ENCODE measurements at regions not wholly inside any gene's neighbourhood (a gene's known extent, or its start where the extent isn't known, plus 50 kb on each side); places are given as distances from the start of the nearest gene placed in this dataset.
"Not testable (repeated sequence)": the region's sequence is repeated elsewhere in the genome, so short reads cannot be mapped to it uniquely, and the experiment has no call there.

DNA sequence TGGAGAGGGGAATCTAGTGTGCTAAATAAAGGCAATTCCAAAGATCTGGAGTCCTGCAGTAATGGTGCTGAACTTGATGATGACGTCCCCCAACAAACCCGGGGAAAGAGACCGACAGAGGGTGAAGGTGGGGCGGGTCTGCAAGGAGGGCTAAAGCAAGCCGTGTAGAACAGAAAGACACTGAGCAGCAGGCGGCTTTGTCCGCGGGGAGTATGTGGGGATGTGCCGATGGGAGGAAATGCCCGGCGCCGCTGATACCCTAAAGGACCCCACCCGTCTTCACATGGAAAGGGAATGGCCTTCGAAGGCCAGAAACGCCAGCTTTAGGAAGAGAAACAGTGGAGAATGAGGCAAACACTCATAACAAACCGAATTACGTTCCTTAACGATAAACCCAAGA is 528.9 kb downstream of the ZNF674 start:
- Histone ChIP-seq H3K4me1 (no peaks in the 10 kb centered on the region), H3K27me3 (no peaks in the 10 kb centered on the region), H3K4me3 (no peak overlapping the region), H3K36me3 (no peaks in the 10 kb centered on the region), H3K27ac (no peak overlapping the region), H3K9me3 (no peaks in the 10 kb centered on the region)
- TF ChIP-seq, protein P1, sequence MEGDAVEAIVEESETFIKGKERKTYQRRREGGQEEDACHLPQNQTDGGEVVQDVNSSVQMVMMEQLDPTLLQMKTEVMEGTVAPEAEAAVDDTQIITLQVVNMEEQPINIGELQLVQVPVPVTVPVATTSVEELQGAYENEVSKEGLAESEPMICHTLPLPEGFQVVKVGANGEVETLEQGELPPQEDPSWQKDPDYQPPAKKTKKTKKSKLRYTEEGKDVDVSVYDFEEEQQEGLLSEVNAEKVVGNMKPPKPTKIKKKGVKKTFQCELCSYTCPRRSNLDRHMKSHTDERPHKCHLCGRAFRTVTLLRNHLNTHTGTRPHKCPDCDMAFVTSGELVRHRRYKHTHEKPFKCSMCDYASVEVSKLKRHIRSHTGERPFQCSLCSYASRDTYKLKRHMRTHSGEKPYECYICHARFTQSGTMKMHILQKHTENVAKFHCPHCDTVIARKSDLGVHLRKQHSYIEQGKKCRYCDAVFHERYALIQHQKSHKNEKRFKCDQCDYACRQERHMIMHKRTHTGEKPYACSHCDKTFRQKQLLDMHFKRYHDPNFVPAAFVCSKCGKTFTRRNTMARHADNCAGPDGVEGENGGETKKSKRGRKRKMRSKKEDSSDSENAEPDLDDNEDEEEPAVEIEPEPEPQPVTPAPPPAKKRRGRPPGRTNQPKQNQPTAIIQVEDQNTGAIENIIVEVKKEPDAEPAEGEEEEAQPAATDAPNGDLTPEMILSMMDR (IDR thresholded peaks at IDR 0.05) = no peak
- DNase-seq (ENCODE audit: low spot score) = no peak

DNA sequence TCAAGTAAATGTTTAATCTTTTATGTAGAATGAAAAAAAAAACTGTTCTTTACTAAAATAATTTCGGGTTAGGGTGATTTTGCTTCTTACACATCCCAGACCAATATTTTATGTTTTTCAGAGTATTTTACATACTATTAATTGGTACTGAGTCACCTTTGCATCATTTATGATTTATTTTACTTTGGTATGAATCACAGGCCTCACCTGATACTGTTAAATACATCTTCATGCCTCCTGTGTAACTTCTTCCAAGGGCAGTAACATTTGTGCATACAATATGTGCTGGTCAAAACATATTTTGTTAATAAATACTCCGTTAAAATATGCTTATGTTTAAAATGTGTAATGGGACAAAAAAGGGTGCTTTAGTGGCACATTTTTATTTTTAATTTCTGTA is 529.6 kb downstream of the ZNF674 start:
- Histone ChIP-seq H3K27ac (no peak overlapping the region), H3K4me1 (no peaks in the 10 kb centered on the region), H3K9me3 (no peaks in the 10 kb centered on the region), H3K4me3 (no peak overlapping the region), H3K27me3 (no peaks in the 10 kb centered on the region), H3K36me3 (no peaks in the 10 kb centered on the region)
- TF ChIP-seq, protein P1 (IDR thresholded peaks at IDR 0.05) = no peak
- no peak for DNase-seq (ENCODE audit: low spot score)

DNA sequence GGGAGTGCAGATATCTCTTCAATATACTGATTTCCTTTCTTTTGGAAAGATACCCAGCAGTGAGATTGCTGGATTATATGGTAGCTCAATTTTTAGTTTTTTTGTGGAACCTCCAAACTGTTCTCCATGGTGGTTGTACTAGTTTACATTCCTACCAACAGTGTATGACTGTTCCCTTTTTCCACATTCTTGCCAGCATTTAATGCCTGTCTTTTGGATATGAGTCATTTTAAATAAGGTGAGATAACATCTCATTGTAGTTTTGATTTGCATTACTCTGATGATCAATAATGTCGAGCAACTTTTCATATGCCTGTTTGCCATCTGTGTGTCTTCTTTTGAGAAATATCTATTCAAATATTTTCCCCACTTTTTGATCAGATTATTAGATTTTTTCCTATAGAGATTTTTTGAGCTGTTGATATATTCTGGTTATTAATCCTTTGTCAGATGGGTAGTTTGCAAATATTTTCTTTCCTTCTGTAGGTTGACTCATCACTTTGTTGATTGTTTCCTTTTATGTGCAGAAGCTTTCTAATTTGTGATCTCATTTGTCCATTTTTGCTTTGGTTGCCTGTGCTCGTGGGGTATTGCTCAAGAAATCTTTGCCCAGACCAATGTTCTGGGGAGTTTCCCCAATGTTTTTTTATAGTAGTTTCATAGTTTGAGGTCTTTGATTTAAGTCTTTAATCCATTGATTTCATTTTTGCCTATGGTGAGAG is 552.7 kb downstream of the ZNF674 start:
- no peaks in the 10 kb centered on the region for H3K27me3 ChIP-seq
- TF ChIP-seq, protein P1 (IDR thresholded peaks at IDR 0.05) = no peak
- H3K4me3 ChIP-seq = no peak overlapping the region
- H3K9me3 ChIP-seq = peaks cover 0 to 19% of the 10 kb centered on the region in 2 donors
- no peaks in the 10 kb centered on the region for H3K36me3 ChIP-seq
- DNase-seq (ENCODE audit: low spot score) = no peak
- no peak overlapping the region for H3K27ac ChIP-seq
- no peaks in the 10 kb centered on the region for H3K4me1 ChIP-seq

- TF ChIP-seq, protein P1 (IDR thresholded peaks at IDR 0.05) = no peak
- peaks cover 0 to 6% of the 10 kb centered on the region in 2 donors for H3K9me3 ChIP-seq
- H3K27me3 ChIP-seq = no peaks in the 10 kb centered on the region
- H3K4me1 ChIP-seq = no peaks in the 10 kb centered on the region
- no peak overlapping the region for H3K4me3 ChIP-seq
- no peak for DNase-seq (ENCODE audit: low spot score)
- H3K36me3 ChIP-seq = no peaks in the 10 kb centered on the region
- H3K27ac ChIP-seq = no peak overlapping the region
Measured at GRCh38 chrX:45986971-45987370, 558.2 kb downstream of the ZNF674 start.

DNA sequence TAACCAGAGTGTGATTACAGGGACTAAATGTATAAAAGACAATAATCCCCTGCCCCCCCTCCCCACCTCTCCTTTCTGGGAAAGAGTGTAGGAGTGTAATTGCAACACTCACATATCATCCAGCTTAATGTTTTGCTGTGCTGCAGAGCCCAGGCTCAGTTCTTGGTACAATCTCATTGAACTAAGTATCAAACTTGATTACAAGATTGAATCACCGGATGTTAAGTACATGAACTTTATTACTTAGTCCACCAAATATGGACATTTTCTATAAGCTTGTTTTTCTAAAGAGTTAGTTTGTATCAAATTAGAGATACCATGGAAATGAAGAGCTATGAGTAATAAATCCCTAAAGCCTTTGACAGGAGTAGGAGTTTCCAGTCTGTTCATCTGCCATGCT is 559.1 kb downstream of the ZNF674 start:
- peaks cover 0 to 11% of the 10 kb centered on the region in 2 donors for H3K9me3 ChIP-seq
- DNase-seq (ENCODE audit: low spot score) = no peak
- TF ChIP-seq, protein P1 (IDR thresholded peaks at IDR 0.05) = no peak
- no peak overlapping the region for H3K4me3 ChIP-seq
- no peaks in the 10 kb centered on the region for H3K27me3 ChIP-seq
- no peaks in the 10 kb centered on the region for H3K4me1 ChIP-seq
- no peak overlapping the region for H3K27ac ChIP-seq
- H3K36me3 ChIP-seq = no peaks in the 10 kb centered on the region

GRCh38 chrX:45982958-45983727 is 562.1 kb downstream of the ZNF674 start:
- H3K27me3 ChIP-seq; H3K4me3 ChIP-seq; DNase-seq (ENCODE audit: low spot score); H3K36me3 ChIP-seq; H3K27ac ChIP-seq; H3K4me1 ChIP-seq: not testable (repeated sequence)
- H3K9me3 ChIP-seq = peaks cover 0 to 11% of the 10 kb centered on the region in 2 donors

Measured in right atrium auricular region (tissue), 2 donors.